Activated naive CD4-positive, alpha-beta T cell treated with anti-CD3 and anti-CD28 coated beads, Interleukin-2, amount 10 ng/mL, durations not matched to agents 7 days and 5 days (primary cell): ENCODE measurements at regions not wholly inside any gene's neighbourhood (a gene's known extent, or its start where the extent isn't known, plus 50 kb on each side); places are given as distances from the start of the nearest gene placed in this dataset.
"Not testable (repeated sequence)": the region's sequence is repeated elsewhere in the genome, so short reads cannot be mapped to it uniquely, and the experiment has no call there.

Source experiments
- CTCF ChIA-PET: fragments of 350-600 bp; sonication (Branson Sonifier 250); formaldehyde crosslinking; loops from one replicate; lab custom pipeline; 2021; ENCODE audit warnings: antibody characterized with exemption; lab: Charles Lee
- DNase-seq: peaks from one replicate; pipeline ENCODE4 v3.0.0-alpha.2; 2020
- H3K27ac Mint-ChIP-seq: one replicate; pipeline ENCODE4 v1.8.0; 2021; ENCODE audit warnings: mild to moderate bottlenecking, moderate library complexity, mixed read lengths
- H3K27me3 Mint-ChIP-seq: one replicate; pipeline ENCODE4 v1.8.0; 2021; ENCODE audit warnings: mild to moderate bottlenecking, mixed read lengths
- H3K36me3 Mint-ChIP-seq: one replicate; pipeline ENCODE4 v1.8.0; 2021; ENCODE audit warnings: mixed read lengths
- H3K4me1 Mint-ChIP-seq: one replicate; pipeline ENCODE4 v1.8.0; 2021; ENCODE audit warnings: mixed read lengths
- H3K4me3 Mint-ChIP-seq: one replicate; pipeline ENCODE4 v1.8.0; 2021; ENCODE audit warnings: mild to moderate bottlenecking, moderate library complexity, mixed read lengths
- H3K9me3 Mint-ChIP-seq: one replicate; pipeline ENCODE4 v1.8.0; 2021; ENCODE audit warnings: mixed read lengths

GRCh38 chr7:17557251-17557671 is 258.8 kb downstream of the AHR start:
- CTCF ChIA-PET: no interaction called here
- Mint-ChIP-seq H3K27ac (no peak overlapping the region), H3K36me3 (no peaks in the 10 kb centered on the region), H3K27me3 (no peaks in the 10 kb centered on the region), H3K4me1 (no peaks in the 10 kb centered on the region), H3K4me3 (no peak overlapping the region), H3K9me3 (no peaks in the 10 kb centered on the region)
- no peak for DNase-seq

GRCh38 chr7:17558135-17558534 is 259.7 kb downstream of the AHR start:
- CTCF ChIA-PET: no interaction called here
- H3K27ac Mint-ChIP-seq: no peak overlapping the region
- DNase-seq: no peak
- H3K4me3 Mint-ChIP-seq: no peak overlapping the region
- H3K36me3 Mint-ChIP-seq: no peaks in the 10 kb centered on the region
- no peaks in the 10 kb centered on the region for H3K4me1 Mint-ChIP-seq
- H3K27me3 Mint-ChIP-seq: no peaks in the 10 kb centered on the region
- H3K9me3 Mint-ChIP-seq: no peaks in the 10 kb centered on the region

GRCh38 chr7:17558558-17559332 is 260.3 kb downstream of the AHR start:
- no peaks in the 10 kb centered on the region for H3K9me3 Mint-ChIP-seq

GRCh38 chr7:17559388-17559787 is 260.9 kb downstream of the AHR start:
- Mint-ChIP-seq H3K36me3 (no peaks in the 10 kb centered on the region), H3K27ac (no peak overlapping the region), H3K9me3 (no peaks in the 10 kb centered on the region), H3K4me3 (no peak overlapping the region), H3K4me1 (no peaks in the 10 kb centered on the region), H3K27me3 (no peaks in the 10 kb centered on the region)
- CTCF ChIA-PET: no interaction called here
- no peak for DNase-seq

More at GRCh38 chr7:17558558-17559332, 260.3 kb downstream of the AHR start:
- CTCF ChIA-PET: no interaction called here
- no peak overlapping the region for H3K27ac Mint-ChIP-seq
- H3K4me3 Mint-ChIP-seq: no peak overlapping the region
- H3K4me1 Mint-ChIP-seq: no peaks in the 10 kb centered on the region
- no peak for DNase-seq
- H3K36me3 Mint-ChIP-seq: no peaks in the 10 kb centered on the region
- no peaks in the 10 kb centered on the region for H3K27me3 Mint-ChIP-seq

GRCh38 chr7:17560516-17560915 is 262.1 kb downstream of the AHR start:
- Mint-ChIP-seq H3K4me3 (no peak overlapping the region), H3K9me3 (no peaks in the 10 kb centered on the region), H3K27ac (no peak overlapping the region), H3K27me3 (no peaks in the 10 kb centered on the region), H3K4me1 (no peaks in the 10 kb centered on the region), H3K36me3 (no peaks in the 10 kb centered on the region)
- CTCF ChIA-PET: no interaction called here
- DNase-seq: no peak

GRCh38 chr7:17560966-17561365 is 262.5 kb downstream of the AHR start:
- no peak overlapping the region for H3K27ac Mint-ChIP-seq
- no peaks in the 10 kb centered on the region for H3K27me3 Mint-ChIP-seq
- H3K4me1 Mint-ChIP-seq: no peaks in the 10 kb centered on the region
- no peaks in the 10 kb centered on the region for H3K9me3 Mint-ChIP-seq
- H3K4me3 Mint-ChIP-seq: no peak overlapping the region
- DNase-seq: no peak
- CTCF ChIA-PET: no interaction called here
- H3K36me3 Mint-ChIP-seq: no peaks in the 10 kb centered on the region

GRCh38 chr7:17564678-17565212 is 266.3 kb downstream of the AHR start:
- no peaks in the 10 kb centered on the region for H3K27me3 Mint-ChIP-seq
- no peaks in the 10 kb centered on the region for H3K4me1 Mint-ChIP-seq
- no peak for DNase-seq

GRCh38 chr7:17580141-17580540 is 281.7 kb downstream of the AHR start:
- Mint-ChIP-seq H3K36me3 (no peaks in the 10 kb centered on the region), H3K27me3 (no peaks in the 10 kb centered on the region), H3K4me1 (no peaks in the 10 kb centered on the region), H3K4me3 (no peak overlapping the region), H3K27ac (no peak overlapping the region), H3K9me3 (peaks cover 14% of the 10 kb centered on the region)
- DNase-seq: no peak
- CTCF ChIA-PET: no interaction called here

More at GRCh38 chr7:17564678-17565212, 266.3 kb downstream of the AHR start:
- Mint-ChIP-seq H3K9me3 (peaks cover 8% of the 10 kb centered on the region), H3K36me3 (no peaks in the 10 kb centered on the region), H3K4me3 (no peak overlapping the region), H3K27ac (no peak overlapping the region)
- CTCF ChIA-PET: interaction anchor here (1.0 kb wide), 1 partner anchor 24 kb away, joined by 3 read pairs; no protein-coding TSS in a partner anchor

GRCh38 chr7:17580856-17581255 is 282.4 kb downstream of the AHR start:
- CTCF ChIA-PET: no interaction called here
- H3K4me1 Mint-ChIP-seq: no peaks in the 10 kb centered on the region
- no peak overlapping the region for H3K4me3 Mint-ChIP-seq
- no peak overlapping the region for H3K27ac Mint-ChIP-seq
- no peak for DNase-seq
- no peaks in the 10 kb centered on the region for H3K36me3 Mint-ChIP-seq
- no peaks in the 10 kb centered on the region for H3K27me3 Mint-ChIP-seq
- H3K9me3 Mint-ChIP-seq: peaks cover 14% of the 10 kb centered on the region

- Mint-ChIP-seq H3K9me3 (peaks cover 14% of the 10 kb centered on the region), H3K36me3 (no peaks in the 10 kb centered on the region), H3K4me3 (no peak overlapping the region), H3K27ac (no peak overlapping the region), H3K27me3 (no peaks in the 10 kb centered on the region), H3K4me1 (no peaks in the 10 kb centered on the region)
- no peak for DNase-seq
- CTCF ChIA-PET: no interaction called here
Measured at GRCh38 chr7:17581301-17581700, 282.8 kb downstream of the AHR start.

- H3K27ac Mint-ChIP-seq, H3K27me3 Mint-ChIP-seq, H3K4me3 Mint-ChIP-seq, DNase-seq, H3K36me3 Mint-ChIP-seq, CTCF ChIA-PET, H3K9me3 Mint-ChIP-seq, H3K4me1 Mint-ChIP-seq: not testable (repeated sequence)
Measured at GRCh38 chr7:17582696-17583095, 284.2 kb downstream of the AHR start.

- DNase-seq: no peak
- H3K9me3 Mint-ChIP-seq: no peaks in the 10 kb centered on the region
- CTCF ChIA-PET: no interaction called here
- no peaks in the 10 kb centered on the region for H3K36me3 Mint-ChIP-seq
- H3K27ac Mint-ChIP-seq: no peak overlapping the region
- no peak overlapping the region for H3K4me3 Mint-ChIP-seq
- H3K27me3 Mint-ChIP-seq: no peaks in the 10 kb centered on the region
- H3K4me1 Mint-ChIP-seq: no peaks in the 10 kb centered on the region
Measured at GRCh38 chr7:17583786-17584185, 285.3 kb downstream of the AHR start.

GRCh38 chr7:17584822-17585221 is 286.4 kb downstream of the AHR start:
- no peaks in the 10 kb centered on the region for H3K9me3 Mint-ChIP-seq
- no peak overlapping the region for H3K4me3 Mint-ChIP-seq
- H3K36me3 Mint-ChIP-seq: no peaks in the 10 kb centered on the region
- H3K4me1 Mint-ChIP-seq: no peaks in the 10 kb centered on the region
- no peak overlapping the region for H3K27ac Mint-ChIP-seq
- CTCF ChIA-PET: no interaction called here
- no peak for DNase-seq
- H3K27me3 Mint-ChIP-seq: no peaks in the 10 kb centered on the region

GRCh38 chr7:17586711-17587110 is 288.3 kb downstream of the AHR start:
- H3K36me3 Mint-ChIP-seq: no peaks in the 10 kb centered on the region
- no peaks in the 10 kb centered on the region for H3K27me3 Mint-ChIP-seq
- H3K27ac Mint-ChIP-seq: no peak overlapping the region
- CTCF ChIA-PET: interaction anchor here (0.6 kb wide), 1 partner anchor 721 kb away, joined by 3 read pairs; no protein-coding TSS in a partner anchor
- H3K9me3 Mint-ChIP-seq: no peaks in the 10 kb centered on the region
- DNase-seq: no peak
- no peaks in the 10 kb centered on the region for H3K4me1 Mint-ChIP-seq
- no peak overlapping the region for H3K4me3 Mint-ChIP-seq

GRCh38 chr7:17588730-17589129 is 290.3 kb downstream of the AHR start:
- Mint-ChIP-seq H3K4me3 (no peak overlapping the region), H3K9me3 (no peaks in the 10 kb centered on the region)
- CTCF ChIA-PET: interaction anchor here (1.1 kb wide), 1 partner anchor 24 kb away, joined by 3 read pairs; no protein-coding TSS in a partner anchor

More at GRCh38 chr7:17588730-17589129, 290.3 kb downstream of the AHR start:
- Mint-ChIP-seq H3K36me3 (no peaks in the 10 kb centered on the region), H3K27me3 (no peaks in the 10 kb centered on the region), H3K4me1 (no peaks in the 10 kb centered on the region), H3K27ac (no peak overlapping the region)
- DNase-seq: no peak
